A172 (cell line): ENCODE measurements at regions not wholly inside any gene's neighbourhood (a gene's known extent, or its start where the extent isn't known, plus 50 kb on each side); places are given as distances from the start of the nearest gene placed in this dataset.
"Not testable (repeated sequence)": the region's sequence is repeated elsewhere in the genome, so short reads cannot be mapped to it uniquely, and the experiment has no call there.

Experiments used
- DNase-seq: peaks from one replicate; pipeline ENCODE4 v3.0.0-alpha.2; 2015; ENCODE audit warnings: low spot score

DNA sequence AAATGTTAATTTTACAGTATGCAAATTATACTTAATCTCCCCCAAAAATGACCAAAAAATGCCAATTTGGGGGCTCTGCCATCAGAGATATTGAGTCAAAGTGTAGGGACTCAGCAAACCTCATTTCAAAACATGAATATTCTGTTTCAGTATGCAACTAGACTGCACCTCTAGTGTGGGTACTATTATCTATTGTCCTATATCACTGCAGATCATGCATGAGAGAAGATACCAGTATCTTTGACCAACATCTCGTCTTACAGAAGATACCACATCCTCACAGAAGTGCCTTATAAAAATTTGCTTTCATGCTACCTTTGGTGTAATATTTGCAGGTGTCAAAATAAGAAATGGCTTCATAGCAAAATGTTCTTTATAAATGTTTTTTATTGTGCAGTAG is 623.8 kb downstream of the TENT5A start:
- DNase-seq, result no peak

GRCh38 chr6:81126150-81126549 is 626.3 kb downstream of the TENT5A start:
- no peak for DNase-seq

GRCh38 chr6:81120280-81120679 is 632.2 kb downstream of the TENT5A start:
- DNase-seq, result no peak

- no peak for DNase-seq
Measured at GRCh38 chr6:81105998-81106397, 646.5 kb downstream of the TENT5A start.

DNA sequence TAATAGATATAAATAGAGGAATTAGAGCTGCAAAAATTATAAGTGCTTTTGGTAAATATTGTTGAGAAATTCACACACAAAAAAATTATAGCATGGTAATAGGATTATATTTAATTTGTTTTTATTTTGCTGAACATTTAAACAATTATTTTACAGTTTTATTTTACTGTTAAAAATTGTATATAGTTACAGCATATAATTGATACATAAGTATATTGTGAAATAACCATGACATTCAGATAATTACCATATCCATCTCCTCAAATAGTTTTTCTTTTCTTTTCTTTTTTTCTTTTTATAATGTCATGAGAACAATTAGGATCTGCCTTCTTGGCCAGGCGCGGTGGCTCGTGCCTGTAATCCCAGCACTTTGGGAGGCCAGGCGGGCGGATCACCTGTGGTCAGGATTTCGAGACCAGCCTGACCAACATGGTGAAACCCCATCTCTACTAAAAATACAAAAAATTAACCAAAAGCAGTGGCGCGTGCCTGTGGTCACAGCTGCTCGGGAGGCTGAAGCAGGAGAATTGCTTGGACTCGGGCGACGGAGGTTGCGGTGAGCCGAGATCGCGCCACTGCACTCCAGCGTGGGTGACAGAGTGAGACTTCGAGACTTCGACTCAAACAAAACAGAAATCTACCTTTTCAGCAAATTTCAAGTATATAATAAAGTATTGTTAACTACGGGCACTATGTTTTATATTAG is 654.2 kb downstream of the TENT5A start:
- DNase-seq, result no peak

DNA sequence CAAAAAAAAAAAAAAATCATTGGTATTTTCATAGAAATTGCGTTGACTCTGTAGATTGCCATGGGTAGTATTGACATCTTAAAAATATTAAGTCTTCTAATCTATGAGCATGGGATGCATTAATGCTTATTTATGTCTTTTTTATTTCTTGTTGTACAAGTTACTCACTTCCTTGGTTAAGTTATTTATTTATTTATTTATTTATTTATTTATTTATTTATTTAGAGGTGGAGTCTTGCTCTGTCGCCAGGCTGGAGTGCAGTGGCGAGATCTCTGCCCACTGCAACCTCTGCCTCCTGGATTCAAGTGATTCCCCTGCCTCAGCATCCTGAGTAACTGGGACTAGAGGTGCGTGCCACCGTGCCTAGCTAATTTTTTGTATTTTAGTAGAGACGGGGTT is 656.0 kb downstream of the TENT5A start:
- not testable (repeated sequence) for DNase-seq

- no peak for DNase-seq
Measured at GRCh38 chr6:81093051-81093450, 659.4 kb downstream of the TENT5A start.

GRCh38 chr6:81088145-81088544 is 664.3 kb downstream of the TENT5A start:
- DNase-seq, result no peak

DNA sequence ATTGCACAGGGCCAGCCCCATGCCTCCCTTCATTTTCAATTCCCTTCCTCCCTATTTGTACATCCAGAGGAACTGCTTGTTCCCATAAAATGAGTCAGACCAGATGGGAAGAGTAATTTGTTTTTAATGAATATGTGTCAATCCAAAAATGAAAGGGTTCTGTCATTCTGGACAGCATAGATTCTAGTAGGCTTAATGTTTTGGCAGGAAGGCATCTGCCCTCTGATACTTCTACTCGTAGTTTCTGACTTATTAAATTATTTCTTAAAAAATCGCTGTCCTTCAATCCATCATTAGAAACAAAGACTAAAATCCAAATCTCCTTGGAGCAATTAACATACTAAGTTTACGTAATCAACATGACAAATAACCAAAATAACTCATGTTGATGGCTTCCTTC is 665.5 kb downstream of the TENT5A start:
- no peak for DNase-seq

GRCh38 chr6:81085431-81085790 is 667.1 kb downstream of the TENT5A start:
- no peak for DNase-seq

- DNase-seq, result no peak
Measured at GRCh38 chr6:81084776-81085430, 667.6 kb downstream of the TENT5A start.

DNA sequence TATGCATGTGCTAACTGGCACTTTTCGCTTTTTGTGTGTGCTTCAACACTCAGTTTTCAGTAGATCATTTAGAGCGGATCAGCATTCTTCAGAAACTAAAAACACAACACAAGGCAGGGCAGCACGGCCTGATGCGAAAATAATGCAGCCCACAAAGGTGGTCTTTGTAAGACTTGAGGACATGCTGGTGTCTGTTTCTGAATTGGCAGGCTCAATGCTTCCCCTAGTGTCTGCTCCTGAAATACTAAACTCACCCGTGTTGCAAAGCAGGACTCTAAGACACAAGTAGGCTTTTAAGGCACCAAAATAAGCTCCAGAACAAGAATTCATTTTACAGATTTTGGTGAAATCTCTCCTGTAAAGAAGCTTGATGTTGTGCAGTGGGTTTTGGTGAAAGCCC is 676.5 kb downstream of the TENT5A start:
- DNase-seq, result no peak

- no peak for DNase-seq
Measured at GRCh38 chr6:81073318-81073717, 679.2 kb downstream of the TENT5A start.

DNA sequence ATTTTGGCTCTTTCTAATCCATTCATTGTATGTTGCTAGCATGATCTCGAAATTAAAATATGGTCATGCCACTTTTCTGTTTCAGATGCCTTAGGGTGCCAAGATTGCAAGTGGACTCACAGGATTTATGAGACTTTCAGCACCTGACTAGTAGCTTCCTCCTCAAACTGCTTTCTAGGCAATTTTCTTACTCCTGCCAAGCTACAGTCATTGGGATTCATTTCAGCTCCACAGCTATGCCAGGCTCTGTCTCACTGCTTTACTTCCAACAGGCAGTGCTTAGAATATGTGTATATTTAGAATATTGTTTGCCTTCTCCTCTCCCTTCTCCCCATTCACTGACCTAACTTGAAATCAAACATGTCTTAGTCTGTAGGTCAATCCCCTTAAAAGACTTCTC is 681.4 kb downstream of the TENT5A start:
- DNase-seq, result no peak

- DNase-seq, result no peak
Measured at GRCh38 chr6:81067057-81067456, 685.4 kb downstream of the TENT5A start.

- DNase-seq, result no peak
Measured at GRCh38 chr6:81063891-81064290, 688.6 kb downstream of the TENT5A start.

DNA sequence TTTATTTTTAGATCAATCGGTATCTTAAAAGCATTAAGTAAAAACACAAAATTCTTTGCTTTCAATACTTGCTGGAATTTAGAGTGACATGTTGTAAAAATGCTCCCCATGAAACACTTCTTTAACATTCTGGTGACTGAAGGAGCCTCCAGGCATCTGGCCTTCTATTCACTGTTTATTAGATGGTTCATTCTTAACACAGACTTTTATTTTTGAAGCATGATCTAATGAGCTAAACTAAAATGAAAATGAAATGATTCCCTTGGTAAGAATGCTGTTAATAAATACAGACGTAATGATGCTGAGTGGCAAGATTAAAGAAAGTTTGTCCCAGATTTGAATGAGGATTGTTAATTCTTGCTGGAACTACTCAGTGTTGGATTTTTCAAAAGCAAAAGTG is 698.4 kb downstream of the TENT5A start:
- DNase-seq, result no peak

- DNase-seq, result no peak
Measured at GRCh38 chr6:81051952-81052351, 700.5 kb downstream of the TENT5A start.

GRCh38 chr6:81049425-81050042 is 702.9 kb downstream of the TENT5A start:
- peak; percentile 2 for DNase-seq

- DNase-seq, result no peak
Measured at GRCh38 chr6:81031416-81031815, 721.1 kb downstream of the TENT5A start.

DNA sequence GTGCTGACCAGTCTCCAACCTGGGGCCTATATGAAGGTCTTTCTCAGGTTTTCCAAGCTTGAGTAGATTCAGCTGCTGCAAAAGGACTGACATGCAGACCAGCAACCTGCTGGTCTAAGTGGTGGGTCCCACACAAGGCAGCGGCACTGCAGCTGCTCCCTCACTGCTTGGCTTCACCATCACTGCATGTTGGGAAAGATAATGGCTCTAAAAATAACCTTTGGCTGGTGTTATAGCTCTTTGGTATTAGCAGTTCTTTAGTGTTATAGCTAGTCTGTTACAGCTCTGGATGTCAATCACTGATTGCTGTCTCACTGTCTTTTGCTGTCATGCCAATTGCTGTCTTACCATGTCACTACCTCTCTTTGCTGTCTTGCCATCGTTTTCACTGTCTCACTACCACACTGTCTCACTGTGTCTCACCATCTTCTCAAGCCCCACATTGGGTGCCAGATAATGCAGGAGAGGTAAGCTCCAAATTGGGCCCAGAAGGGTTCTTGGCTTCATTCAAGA is 726.4 kb downstream of the TENT5A start:
- no peak for DNase-seq

- no peak for DNase-seq
Measured at GRCh38 chr6:81023709-81024108, 728.8 kb downstream of the TENT5A start.

GRCh38 chr6:81023007-81023582 is 729.4 kb downstream of the TENT5A start:
- peak; percentile 4 for DNase-seq
